ENCODE measurements at regions not wholly inside any gene's neighbourhood (a gene's known extent, or its start where the extent isn't known, plus 50 kb on each side); places are given as distances from the start of the nearest gene placed in this dataset.
A peak's percentile ranks its signal among the peaks of the same experiment; 100 is the strongest.

GRCh38 chrX:40945361-40945713, 139.9 kb upstream of the USP9X start (continued):
- peak; percentile 37; the same call in 1 of the 2 replicates for TF ChIP-seq PBX3 (IDR thresholded peaks at IDR 0.05)
- TF ChIP-seq CTCF (IDR thresholded peaks at IDR 0.05) = no peak
- TF ChIP-seq USF1 (IDR thresholded peaks at IDR 0.05; ENCODE audit: borderline replicate concordance, low read depth) = no peak
- no peak for TF ChIP-seq MXI1 (IDR thresholded peaks at IDR 0.05; ENCODE audit: low read depth, low read length)
- peak; percentile 66 for TF ChIP-seq FOSL2 (IDR thresholded peaks at IDR 0.05; ENCODE audit: borderline replicate concordance, low read depth)

GRCh38 chrX:40947276-40947675, 138.0 kb upstream of the USP9X start:
- WGBS (ENCODE audit: low lambda C conversion rate) = 22% methylated on average over 3 of the region's 3 CpGs
- no peak for DNase-seq
- Histone ChIP-seq H3K27me3 (ENCODE audit: insufficient read depth) (no peaks in the 10 kb centered on the region), H3K27ac (ENCODE audit: low read depth in 2 of 2, low read length in 1 of 2) (no peak overlapping the region), H3K4me1 (ENCODE audit: control insufficient read depth in 1 of 2, insufficient read depth in 2 of 2, low read depth in 1 of 2, low read length in 1 of 2) (0 out of 4 replicates have a peak, but pooled peaks cover 0 to 2% of the 10 kb centered on the region in 2 experiments), H4K20me1 (ENCODE audit: insufficient read depth) (no peaks in the 10 kb centered on the region), H3K9me3 (no peaks in the 10 kb centered on the region), H2AFZ (ENCODE audit: low read depth) (peak overlapping the region; percentile 37; the same call in 1 of the 2 replicates), H3K9me2 (no peaks in the 10 kb centered on the region), H3K9ac (no peak overlapping the region), H3F3A (replicated peaks; ENCODE audit: insufficient read depth) (peaks cover 4% of the 10 kb centered on the region), H3K4me3 (ENCODE audit: low read depth in 2 of 2, low read length in 1 of 2) (no peak overlapping the region), H3K79me2 (ENCODE audit: insufficient read depth) (no peaks in the 10 kb centered on the region), H3K4me2 (no peak overlapping the region), H3K36me3 (replicated peaks in 1 of 2; ENCODE audit: control insufficient read depth in 1 of 2, insufficient read depth in 2 of 2, low read length in 1 of 2) (no peaks in the 10 kb centered on the region)
- POLR2A ChIA-PET = interaction anchor here (0.7 kb wide), 1 partner anchor 42 kb away, joined by 3 read pairs; no protein-coding TSS in a partner anchor
- CTCF ChIA-PET = no interaction called here
- TF ChIP-seq JUND (IDR thresholded peaks at IDR 0.05) (peak; percentile 13; the same call in 1 of the 2 replicates), USF2 (IDR thresholded peaks at IDR 0.05; ENCODE audit: borderline replicate concordance, low read depth, low read length) (no peak), FOSL2 (IDR thresholded peaks at IDR 0.05; ENCODE audit: borderline replicate concordance, low read depth) (0 out of 2 replicates have a peak, but pooled peaks have one; percentile 3)

- Histone ChIP-seq H3K36me3 (replicated peaks in 1 of 2; ENCODE audit: control insufficient read depth in 1 of 2, insufficient read depth in 2 of 2, low read length in 1 of 2) (no peaks in the 10 kb centered on the region), H3K4me2 (no peak overlapping the region), H3K4me1 (ENCODE audit: control insufficient read depth in 1 of 2, insufficient read depth in 2 of 2, low read depth in 1 of 2, low read length in 1 of 2) (0 out of 4 replicates have a peak, but pooled peaks cover 0 to 2% of the 10 kb centered on the region in 2 experiments), H3K4me3 (ENCODE audit: low read depth in 2 of 2, low read length in 1 of 2) (no peak overlapping the region), H3K27me3 (ENCODE audit: insufficient read depth) (no peaks in the 10 kb centered on the region), H3K9me2 (no peaks in the 10 kb centered on the region), H3K9ac (no peak overlapping the region), H4K20me1 (ENCODE audit: insufficient read depth) (no peaks in the 10 kb centered on the region), H3F3A (replicated peaks; ENCODE audit: insufficient read depth) (peaks cover 4% of the 10 kb centered on the region), H2AFZ (ENCODE audit: low read depth) (no peak overlapping the region), H3K9me3 (no peaks in the 10 kb centered on the region), H3K79me2 (ENCODE audit: insufficient read depth) (no peaks in the 10 kb centered on the region), H3K27ac (ENCODE audit: low read depth in 2 of 2, low read length in 1 of 2) (no peak overlapping the region)
- CTCF ChIA-PET = no interaction called here
- no peak for DNase-seq
- 39% methylated on average over 7 of the region's 7 CpGs for WGBS (ENCODE audit: low lambda C conversion rate)
- POLR2A ChIA-PET = interaction anchor here (0.6 kb wide), 1 partner anchor 662 kb away, joined by 3 read pairs; no protein-coding TSS in a partner anchor
- TF ChIP-seq CTCF (IDR thresholded peaks at IDR 0.05) (no peak), RXRA (IDR thresholded peaks at IDR 0.05; ENCODE audit: borderline replicate concordance, low read depth) (no peak), GABPA (IDR thresholded peaks at IDR 0.05; ENCODE audit: low read depth) (no peak), PBX3 (IDR thresholded peaks at IDR 0.05) (no peak), TCF12 (IDR thresholded peaks at IDR 0.05) (no peak), SMC3 (IDR thresholded peaks at IDR 0.05; ENCODE audit: low read depth, low read length) (no peak), JUND (IDR thresholded peaks at IDR 0.05) (no peak), SIN3A (IDR thresholded peaks at IDR 0.05; ENCODE audit: borderline replicate concordance, low read depth, low read length) (no peak), FOSL2 (IDR thresholded peaks at IDR 0.05; ENCODE audit: borderline replicate concordance, low read depth) (no peak), RAD21 (IDR thresholded peaks at IDR 0.05; ENCODE audit: low read length) (no peak), GATA2 (CRISPR knock-in tag; IDR thresholded peaks at IDR 0.05) (no peak), TEAD4 (IDR thresholded peaks at IDR 0.05; ENCODE audit: borderline replicate concordance, insufficient read depth) (no peak), CHD2 (IDR thresholded peaks at IDR 0.05; ENCODE audit: low read length, partially characterized antibody) (no peak), NFIC (IDR thresholded peaks at IDR 0.05; ENCODE audit: borderline replicate concordance) (no peak)
Measured at GRCh38 chrX:40949071-40949470, 136.2 kb upstream of the USP9X start.
